GM12892 (cell line): ENCODE measurements at regions not wholly inside any gene's neighbourhood (a gene's known extent, or its start where the extent isn't known, plus 50 kb on each side); places are given as distances from the start of the nearest gene placed in this dataset.

Experiments
- POLR2A ChIP-seq: IDR thresholded peaks from 2 replicates; pipeline ENCODE4 v1.6.1; 2011; ENCODE audit warnings: low read depth, low read length, control low read depth
- POLR2AphosphoS5 ChIP-seq: IDR thresholded peaks from 2 replicates; pipeline ENCODE4 v1.6.1; 2011; ENCODE audit warnings: low read depth, low read length, control low read depth

DNA sequence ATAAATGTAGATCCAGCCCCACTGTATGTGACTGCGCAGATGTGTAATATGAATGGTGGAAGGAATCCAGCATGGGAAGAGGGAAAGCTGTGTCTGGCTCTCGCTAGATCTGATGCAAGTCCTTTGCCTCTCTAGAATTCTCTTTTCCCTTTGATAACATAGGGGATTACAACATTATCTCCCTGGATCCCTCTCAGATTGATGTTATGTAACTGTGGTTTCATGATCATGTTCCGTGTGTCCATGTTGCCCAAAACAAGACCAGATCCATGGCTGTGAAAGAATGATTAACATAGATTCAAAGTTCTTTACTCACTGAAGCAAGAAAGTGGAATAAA, 184.0 kb upstream of the UBL3 start:
- no peak for TF ChIP-seq POLR2AphosphoS5
- TF ChIP-seq POLR2A: no peak
